ENCODE measurements at regions not wholly inside any gene's neighbourhood (a gene's known extent, or its start where the extent isn't known, plus 50 kb on each side); places are given as distances from the start of the nearest gene placed in this dataset.

DNA sequence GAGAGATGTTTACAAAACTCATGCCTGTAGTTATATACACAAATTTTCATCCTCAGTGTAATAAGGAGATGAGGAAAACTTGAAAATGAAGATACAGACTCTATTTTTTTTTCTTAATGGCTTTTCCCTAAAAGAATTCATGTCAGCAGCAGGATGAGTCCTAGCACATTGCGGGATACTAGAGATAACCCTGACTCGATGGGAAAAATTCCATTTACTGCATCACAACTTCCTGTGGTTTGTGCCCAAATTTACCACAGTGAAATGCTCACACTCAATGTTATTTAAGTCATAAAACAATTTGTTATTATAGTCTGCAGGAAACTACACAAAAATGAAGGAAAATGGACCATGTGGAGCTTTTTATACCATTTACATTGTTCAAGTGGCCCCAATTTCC is 581.9 kb upstream of the ZNF717 start:
- TF ChIP-seq CTCF (IDR thresholded peaks at IDR 0.05; ENCODE audit: low read length) = no peak
- no peak for TF ChIP-seq EZH2phosphoT487 (IDR thresholded peaks at IDR 0.05; ENCODE audit: low read length)
- no peak for TF ChIP-seq EZH2 (optimal IDR thresholded peaks at IDR 0.05; ENCODE audit: low read depth, low read length)
